Activated gamma-delta T cell treated with Interleukin-2 at 50 U/mL for 16 hours (primary cell): ENCODE measurements at regions not wholly inside any gene's neighbourhood (a gene's known extent, or its start where the extent isn't known, plus 50 kb on each side); places are given as distances from the start of the nearest gene placed in this dataset.

Source experiments
- DNase-seq: peaks from one replicate; pipeline ENCODE4 v3.0.0-alpha.2; 2020

DNA sequence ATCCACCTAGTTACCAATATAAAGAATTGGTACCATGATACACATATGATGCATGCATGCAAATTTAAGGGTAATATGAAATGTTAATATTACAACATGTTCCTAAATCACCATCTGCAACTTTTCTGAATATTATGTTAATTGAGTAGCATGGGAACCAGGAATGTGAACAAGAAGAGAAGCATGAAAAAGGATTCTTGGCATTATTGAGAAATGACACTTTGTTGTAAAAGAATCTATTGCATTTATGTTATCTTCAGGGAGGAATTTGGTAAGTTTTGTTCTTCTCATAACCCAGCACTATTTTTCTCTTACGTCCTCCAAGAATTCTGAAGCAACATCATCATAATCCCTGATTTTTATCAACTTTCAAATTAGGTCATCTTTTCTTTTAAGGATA lies 159.9 kb upstream of the SLC25A13 start:
- DNase-seq: no peak

DNA sequence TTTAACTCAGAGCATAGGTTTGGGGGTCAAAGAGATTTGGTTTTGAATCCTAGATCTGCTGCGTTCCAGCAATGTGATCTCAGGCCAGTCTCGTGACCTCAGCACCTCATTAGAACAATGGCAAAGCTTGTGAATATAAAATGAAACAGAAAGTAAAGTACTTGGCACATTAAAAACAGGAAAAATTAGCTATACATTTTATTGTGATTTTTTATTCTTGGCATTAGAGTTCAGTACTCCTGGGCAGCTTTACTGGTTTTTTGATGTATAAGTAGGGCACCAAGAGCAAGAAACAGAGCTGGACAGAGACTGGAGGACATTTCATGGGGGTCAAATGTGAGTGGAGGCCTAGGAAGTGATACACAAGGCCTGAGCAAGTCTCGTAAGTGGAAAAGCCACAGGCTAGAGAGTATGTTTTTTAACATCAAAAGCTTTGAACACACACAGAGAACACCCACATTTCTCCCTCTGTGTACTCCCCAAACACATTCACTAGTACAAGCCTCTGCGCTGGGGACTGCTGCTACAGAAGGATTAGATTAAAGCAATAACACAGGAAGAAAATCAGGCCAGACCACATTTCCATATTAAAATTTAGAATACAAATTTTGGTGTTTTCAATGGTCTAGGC lies 157.2 kb upstream of the SLC25A13 start:
- DNase-seq: no peak

DNA sequence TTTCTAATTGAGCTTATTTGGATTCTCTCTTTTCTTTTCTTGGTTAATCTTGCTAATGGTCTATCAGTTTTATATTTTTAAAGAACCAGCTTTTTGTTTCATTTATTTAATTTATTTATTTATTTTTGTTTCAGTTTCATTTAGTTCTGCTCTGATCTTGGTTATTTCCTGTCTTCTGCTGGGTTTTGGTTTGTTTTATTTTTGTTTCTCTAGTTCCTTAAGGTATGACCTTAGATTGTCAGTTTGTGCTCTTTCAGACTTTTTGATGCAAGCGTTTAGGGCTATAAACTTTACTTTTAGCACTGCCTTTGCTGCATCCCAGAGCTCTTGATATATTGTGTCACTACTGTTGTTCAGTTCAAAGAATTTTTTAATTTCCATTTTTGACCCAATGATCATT lies 149.7 kb upstream of the SLC25A13 start:
- DNase-seq: no peak

DNA sequence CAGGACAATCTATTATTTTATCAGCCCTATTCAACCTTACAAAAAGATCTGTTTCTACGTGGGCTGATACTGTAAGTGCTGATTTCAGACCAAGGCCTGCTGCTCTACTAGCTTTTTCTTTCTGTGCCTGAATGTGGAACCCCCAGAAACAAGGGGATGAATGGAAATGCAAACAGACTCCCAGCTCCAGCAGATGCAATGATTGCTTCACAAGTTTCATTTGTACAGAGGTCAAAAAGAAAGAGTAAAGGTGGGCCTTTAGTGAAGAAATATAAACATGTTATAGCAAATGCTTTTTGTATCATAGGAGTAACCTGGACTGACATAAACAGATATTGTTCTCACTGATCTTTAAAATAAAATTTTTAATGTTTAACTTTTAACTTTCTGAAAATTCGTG lies 130.2 kb upstream of the SLC25A13 start:
- no peak for DNase-seq

DNA sequence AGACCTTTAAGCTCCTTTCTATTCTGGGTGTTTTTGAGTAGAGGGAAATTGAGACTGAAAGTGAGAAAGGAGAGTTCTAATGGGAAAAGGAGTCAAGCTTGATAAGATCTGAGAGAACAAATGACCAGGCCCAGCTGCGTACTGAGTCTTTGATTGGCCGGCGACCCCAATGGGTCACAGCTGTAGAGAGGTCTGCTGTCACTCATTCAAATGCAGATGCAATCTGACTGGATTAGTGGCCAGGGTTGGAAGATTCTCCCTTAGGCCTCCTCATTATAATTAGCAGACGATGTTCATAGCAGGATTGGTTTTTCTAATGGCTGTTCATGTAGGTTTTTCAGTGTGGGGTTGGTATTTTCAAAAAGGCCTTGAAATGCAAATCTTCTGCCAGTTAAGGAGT lies 127.2 kb upstream of the SLC25A13 start:
- DNase-seq: no peak

DNA sequence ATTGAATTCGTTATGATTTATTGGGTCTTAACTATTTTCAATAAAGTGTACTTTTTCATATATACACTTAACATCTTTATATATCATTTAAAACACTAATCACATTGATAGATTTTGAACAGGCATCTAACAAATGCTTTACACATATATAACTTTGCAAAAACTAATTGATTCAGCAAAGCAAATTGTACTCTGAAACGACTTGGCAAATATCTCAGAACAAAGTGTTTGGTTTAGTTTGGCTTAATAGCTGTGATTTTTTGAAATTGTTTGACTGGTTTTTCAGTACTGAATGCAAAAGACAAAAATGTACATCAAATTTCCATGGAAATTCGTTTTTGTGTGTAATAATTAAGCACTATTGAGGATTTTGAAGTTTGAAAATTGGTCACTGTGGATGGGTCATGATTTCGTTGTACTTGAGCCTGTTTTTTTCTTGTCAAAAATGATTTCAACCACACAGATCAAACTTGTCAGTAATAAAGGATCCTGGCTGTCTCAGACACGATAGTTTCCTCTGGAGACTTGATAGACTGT lies 125.3 kb upstream of the SLC25A13 start:
- DNase-seq: no peak

DNA sequence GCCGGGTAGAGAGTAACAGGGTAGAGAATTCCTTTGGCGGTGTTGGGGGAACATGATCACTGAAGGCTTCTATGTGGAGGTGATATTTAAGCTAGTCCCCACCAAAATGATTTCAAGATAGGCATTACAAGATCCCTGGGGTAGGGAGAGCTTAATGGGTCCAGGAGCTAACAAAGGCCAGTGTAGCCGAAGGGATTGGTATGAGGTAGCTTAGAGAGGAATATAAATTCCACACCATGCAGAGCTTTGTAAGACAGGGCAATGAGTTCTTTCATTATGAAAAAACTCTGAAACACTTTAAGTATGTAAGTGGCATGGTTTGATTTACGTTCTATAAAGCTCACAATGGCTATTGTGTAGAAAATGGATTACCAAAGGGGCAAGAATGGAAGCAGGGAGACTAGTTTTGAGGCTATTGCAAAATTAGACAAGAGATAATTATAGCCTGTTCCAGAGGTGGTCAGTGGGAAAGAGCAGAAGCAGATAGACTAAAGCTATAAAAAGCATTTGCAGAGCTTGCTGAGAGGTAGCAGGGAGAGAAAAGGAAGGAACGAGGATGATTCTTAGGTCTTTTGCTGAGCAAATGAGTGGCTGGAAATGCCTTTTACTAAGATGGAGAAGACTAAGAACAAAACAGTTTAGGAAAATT lies 119.7 kb upstream of the SLC25A13 start:
- DNase-seq: no peak

DNA sequence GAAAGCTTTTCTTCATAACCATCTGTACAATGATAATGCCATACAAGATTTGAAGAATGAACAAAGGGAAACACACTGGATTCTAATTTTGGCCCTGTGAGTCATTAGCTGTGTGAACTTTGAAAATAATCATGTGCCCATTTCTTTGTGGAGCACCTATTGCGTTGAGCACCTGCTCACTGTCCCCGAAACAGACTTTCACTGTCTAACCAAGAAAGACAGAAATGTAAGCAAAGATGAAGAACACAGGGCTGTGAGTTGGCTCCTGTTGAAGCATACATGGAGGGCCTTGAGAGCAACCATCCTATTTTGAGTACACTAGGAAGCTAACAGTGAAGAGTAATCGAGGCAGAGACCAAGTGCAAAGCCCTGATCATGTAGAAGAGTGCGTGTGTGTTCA lies 118.4 kb upstream of the SLC25A13 start:
- DNase-seq: no peak

DNA sequence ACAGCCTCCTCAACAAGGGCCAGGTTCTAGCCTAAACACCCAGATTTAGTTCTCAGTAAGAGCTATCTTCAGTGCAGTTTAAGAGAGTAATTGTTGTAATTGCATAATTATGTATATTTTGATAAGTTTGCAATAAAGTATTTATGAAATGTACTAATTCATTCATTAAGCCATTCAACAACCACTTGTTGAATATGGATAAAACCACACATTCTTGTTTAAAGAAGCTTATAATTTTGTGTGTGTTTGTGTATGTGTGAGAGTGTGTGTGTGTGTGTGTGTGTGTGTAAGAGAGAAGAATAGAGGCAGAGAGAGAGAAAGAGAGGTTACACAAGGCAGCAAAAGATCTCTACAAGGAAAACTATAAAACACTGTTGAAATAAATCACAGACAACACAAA lies 115.0 kb upstream of the SLC25A13 start:
- DNase-seq: no peak

DNA sequence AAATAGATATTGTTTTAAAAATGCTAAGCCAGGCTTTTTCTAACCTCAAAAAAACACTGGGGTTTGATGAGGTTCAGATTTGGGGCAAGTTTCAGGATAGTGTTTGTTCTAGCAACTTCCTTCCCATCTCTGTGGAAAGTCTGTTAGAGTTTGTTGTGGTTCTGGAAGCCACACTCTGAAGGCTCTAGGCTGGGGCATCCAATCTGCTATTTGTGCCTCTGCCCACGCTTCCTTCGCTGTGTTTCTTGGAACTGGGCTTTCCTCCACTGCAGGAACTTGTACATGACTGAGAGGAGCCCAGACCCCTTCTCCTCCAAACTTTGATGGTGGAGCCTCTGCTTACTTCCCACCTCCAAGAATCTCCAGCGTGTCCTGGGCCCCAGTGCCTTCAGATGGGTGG lies 108.5 kb upstream of the SLC25A13 start:
- DNase-seq: no peak

DNA sequence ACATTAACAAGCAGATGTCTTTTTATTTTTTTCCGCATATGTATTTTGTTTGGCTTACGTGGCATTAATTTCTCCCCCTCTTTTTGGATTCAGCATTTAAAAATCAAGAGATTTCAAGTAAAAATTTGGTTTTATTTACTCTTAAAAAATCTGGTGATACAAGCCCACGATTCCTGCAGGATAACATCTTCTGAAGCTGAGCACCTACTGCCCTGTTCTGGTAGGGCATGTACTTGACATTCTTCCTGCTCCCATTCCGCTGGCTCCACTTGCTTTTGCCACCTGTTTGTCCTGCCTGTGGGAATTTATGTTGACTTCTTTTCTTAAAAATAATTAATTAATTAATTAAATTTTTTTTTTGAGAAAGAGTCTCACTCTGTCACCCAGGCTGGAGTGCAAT lies 105.2 kb upstream of the SLC25A13 start:
- DNase-seq: no peak

DNA sequence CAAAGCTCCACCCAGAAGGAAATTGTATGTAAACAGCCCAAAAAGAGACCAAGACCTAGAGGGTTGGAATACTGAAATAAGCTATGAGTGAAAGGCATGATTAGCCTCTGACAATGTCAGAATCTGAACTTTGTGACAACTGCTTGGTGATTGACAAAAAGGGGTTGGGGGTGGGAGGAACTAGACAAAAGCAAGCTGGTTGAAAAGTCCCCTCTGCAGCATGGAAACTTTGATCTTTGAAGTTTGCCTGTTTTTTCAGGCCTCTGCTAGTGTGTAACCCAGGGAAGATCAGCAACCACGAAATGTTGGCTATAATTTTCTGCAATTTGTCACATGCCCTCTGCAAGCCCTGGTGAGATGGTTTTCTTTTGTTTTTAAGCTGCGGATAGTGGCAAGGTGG lies 104.8 kb upstream of the SLC25A13 start:
- no peak for DNase-seq

DNA sequence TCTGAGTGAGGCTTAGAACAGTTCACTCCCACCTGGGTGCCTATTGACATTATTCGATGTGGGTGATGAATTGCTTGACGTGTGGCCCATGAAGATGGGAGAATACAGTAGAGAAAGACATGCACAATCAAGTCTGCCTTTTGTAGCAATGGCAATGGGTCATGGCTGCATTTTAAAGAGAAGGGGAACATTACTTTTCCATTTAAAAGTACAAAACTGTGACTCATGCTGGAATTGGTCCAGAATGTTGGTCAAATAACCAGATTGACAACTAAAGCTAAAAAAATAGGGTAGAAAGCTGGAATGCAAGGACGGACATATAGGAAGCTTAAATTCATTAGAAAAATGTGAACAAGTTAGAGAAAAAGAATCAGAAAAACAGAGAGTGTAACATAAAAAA lies 104.1 kb upstream of the SLC25A13 start:
- no peak for DNase-seq

DNA sequence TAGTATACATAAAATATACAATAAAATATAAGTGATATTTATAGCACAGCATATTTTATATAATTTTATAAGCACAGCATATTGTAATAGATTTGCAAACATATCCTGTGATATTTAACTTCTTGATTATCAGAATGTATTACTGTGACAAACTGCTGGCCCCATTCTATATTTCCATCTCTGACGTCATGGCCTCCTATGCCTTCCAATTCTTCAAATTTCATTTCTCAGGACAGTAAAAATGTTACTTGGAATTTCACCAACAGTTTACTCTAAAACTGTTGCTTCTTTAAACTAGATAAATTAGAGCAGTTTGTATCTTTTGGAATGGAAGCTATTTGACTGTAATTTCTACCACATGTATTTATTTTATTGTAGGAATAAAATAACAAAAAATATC lies 102.5 kb upstream of the SLC25A13 start:
- no peak for DNase-seq

DNA sequence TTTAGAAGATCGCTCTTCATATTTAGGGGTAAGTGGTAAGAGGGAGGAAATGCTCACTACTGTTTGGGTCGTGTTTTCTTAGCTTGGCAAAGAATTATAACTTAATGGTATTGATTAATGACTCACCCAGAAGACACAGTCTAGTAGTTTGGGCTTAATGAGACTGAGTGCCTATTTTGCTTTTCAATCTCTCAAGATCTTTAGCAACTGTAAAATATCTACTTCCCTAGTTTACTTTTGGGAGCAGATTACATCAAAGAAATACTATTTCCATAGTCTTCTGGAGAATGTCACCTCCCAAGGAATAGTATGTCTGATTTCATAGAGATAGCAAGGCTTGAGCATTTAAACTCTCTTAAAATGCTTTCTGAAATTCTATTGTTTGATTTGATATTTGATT lies 100.5 kb upstream of the SLC25A13 start:
- no peak for DNase-seq

DNA sequence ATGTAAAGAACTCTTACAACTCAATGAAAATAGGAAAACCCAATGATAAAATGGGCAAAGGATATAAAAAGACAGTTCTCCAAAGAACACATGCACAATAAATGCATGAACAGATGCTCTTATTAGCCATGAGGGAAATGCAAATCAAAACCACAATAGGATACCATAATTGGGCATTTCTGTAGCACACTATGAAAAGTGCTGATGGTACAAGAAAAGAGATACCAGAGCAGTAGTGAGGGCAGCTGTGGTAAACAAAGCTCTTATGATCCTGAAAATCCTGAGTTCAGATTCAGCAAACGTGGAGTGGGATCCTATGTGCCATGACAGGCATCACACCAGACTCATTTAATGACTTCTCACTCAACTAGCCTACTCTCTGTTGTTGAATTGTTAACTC lies 96.7 kb upstream of the SLC25A13 start:
- DNase-seq: no peak

DNA sequence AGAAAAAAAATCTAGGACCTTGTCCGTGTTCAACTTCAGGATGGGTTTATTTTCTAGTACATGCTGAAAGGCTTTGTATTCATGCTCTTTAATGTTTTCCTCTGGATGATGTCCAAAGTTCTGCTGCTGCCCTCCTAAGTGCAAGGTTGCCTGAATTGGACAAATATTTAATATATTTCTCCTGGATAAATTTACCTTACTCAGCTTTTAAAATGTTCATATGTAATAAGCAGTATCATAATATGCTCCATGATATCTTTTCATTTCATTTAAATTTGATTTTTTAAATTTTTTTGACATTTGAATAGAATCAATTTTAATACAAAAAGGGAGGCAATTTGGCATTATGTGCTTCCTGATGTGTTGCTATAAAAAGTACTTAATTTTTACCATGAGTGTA lies 95.9 kb upstream of the SLC25A13 start:
- no peak for DNase-seq

DNA sequence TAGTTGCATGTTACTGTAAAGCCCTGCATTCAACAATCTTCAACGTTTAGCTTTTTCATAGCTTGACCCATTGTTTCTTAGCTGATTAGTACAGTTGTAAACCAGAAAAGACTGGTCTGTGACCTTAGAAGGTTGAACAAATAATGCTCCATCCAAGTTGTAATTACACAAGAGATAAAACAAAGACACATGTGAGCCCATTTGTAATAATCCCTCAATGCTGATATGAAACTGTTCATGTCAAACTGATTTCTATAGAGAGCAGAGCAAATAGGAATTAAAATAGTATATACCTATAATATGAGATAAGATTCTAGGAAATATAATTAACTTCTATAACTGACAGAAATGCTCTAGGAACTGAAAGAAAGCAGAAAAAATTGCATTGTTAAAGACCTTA lies 94.7 kb upstream of the SLC25A13 start:
- DNase-seq: no peak

DNA sequence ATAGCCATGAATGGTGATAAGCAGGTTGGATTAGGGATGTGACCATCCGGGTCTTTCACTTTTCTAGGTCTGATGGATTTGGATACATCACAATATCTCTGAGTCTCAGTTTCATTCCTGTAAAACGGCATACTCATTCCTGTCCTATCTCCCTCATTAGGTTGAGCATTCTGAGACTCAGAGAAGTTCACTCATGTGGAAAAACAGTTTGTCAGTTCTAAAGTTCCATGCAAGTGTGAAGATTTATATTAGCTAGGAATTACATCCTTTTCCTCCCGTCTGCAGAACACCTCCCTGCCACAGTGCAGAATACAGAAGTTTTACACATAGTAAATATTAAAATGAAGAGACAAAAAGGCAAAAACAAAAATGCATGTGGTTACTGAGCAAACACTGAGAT lies 94.2 kb upstream of the SLC25A13 start:
- no peak for DNase-seq

DNA sequence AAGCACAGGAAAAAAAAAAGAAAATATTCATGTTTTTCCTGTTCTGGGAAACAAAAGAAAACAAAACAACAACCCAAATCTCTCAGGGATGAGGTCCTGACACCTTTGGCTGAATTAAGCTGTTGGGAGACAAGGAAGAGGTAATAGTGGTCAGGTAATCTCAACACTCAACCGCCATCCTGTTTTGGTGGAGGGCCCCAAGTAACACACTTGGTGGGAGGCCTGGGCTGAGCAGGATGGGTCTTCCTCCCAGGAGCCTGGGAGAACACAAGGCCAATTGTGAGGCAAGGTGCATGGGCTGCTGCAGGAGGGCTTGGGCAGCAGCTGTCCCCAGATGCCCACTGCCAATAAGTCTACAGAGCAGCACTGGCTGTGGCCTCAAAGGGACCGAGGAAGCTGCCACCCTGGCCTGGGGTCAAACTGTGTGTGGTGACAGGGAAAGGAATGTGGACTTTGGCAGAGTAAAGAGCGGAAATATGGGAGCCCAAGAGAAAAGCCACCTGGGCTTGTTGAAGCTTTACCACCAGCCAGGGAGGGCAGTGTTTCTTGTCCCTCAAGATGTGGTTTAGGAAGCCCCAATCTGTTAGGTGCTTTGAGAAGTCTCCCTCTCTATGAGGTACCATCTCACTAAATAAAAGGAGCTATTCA lies 93.5 kb upstream of the SLC25A13 start:
- no peak for DNase-seq

DNA sequence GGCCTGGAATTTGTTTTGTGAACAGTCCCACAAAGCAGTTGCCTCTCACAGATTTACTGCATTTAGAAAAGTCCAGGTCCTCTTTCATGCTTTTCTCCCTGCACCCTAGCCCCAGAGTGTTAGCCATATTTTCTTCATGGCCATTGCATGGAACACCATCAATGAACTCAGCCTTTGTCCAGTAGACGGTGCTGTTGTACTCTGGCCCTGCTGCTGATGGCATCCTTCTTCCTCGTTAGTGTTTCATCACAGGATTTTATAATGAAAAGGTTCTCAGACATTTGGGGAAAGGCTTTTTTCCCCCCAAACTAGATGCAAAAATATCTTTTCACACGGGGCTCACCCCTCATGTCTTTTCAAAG lies 93.0 kb upstream of the SLC25A13 start:
- DNase-seq: peak; percentile 6

DNA sequence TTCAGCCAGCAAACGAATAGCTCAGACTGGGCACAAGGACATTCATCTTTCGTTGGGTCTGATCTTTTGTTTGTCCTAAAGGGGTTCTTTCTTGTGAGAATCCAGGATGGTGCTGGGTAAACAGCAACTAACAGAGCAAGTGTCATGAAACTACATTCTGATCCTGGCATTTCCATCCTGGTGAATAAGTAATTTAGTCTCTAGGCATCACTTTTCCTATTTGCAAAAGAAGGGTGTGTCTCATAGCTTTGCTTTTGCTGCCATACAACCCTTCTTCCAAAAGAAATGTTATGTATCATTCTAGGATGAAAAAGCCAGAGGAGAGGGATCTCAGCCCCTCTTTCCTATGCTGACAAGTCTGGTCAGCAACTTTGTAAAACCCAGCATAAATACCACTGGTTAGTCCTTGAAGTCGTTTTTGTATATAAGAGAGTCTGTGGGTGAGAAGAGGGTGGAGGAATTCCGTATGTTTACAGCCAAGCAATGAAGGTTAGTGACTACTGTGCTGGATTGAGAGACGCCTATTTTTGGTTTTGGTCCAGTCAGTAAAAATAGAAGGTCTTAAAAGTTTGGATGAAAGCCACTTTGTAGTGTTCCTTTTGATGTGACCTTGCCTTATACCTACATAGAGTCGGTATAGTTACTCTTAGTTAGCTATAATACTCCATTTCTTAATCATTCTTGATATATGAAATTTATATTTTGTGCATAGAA lies 88.4 kb upstream of the SLC25A13 start:
- DNase-seq: no peak

DNA sequence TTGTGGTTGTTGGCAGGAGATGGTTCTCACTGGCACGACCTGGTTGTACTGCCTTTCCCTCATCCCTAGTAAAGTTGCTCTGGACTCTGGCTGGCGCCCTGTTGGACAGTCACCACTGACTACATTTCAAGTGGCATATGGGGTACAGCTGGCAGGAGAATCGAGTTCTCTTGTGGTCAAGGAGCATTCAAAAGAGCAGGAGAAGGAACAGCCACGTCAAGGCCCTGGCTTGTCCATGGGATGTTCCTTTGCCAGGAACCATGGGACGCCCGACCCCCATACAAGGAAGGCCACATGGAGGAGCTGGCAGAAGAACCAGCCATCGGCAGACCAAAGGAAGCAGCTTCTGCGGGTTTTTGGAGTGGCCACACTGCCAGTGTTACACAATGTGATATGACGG lies 87.0 kb upstream of the SLC25A13 start:
- DNase-seq: no peak

DNA sequence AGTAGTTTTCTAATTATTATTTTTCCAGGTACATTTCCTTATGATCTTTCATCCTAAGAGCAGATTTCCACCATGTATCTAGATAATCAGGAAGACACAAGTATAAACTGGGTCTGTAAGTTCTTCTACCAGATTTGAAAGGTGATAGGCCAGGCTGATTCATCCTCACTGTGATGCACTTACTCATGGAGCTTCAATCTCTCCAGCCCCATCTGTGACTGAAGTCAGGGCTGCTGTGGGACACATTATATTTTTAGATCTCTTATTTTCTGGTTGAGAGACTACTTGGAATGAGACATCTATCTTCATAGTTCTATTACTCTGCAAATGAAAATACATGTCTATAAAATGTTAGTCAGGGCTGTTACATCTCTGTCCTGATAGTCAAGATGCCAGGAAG lies 85.5 kb upstream of the SLC25A13 start:
- DNase-seq: no peak
